Rectal smooth muscle tissue (tissue), 1 donor: ENCODE measurements at regions not wholly inside any gene's neighbourhood (a gene's known extent, or its start where the extent isn't known, plus 50 kb on each side); places are given as distances from the start of the nearest gene placed in this dataset.
"Not testable (repeated sequence)": the region's sequence is repeated elsewhere in the genome, so short reads cannot be mapped to it uniquely, and the experiment has no call there.

Experiments
- H3K27ac ChIP-seq: one replicate; pipeline ENCODE4 v1.7.0; 2013; ENCODE audit warnings: low read depth, low read length, inconsistent platforms
- H3K27me3 ChIP-seq: one replicate; pipeline ENCODE4 v1.7.0; 2013; ENCODE audit warnings: low read length; ENCODE audit not compliant: control insufficient read depth, insufficient read depth
- H3K36me3 ChIP-seq: one replicate; pipeline ENCODE4 v1.7.0; 2013; ENCODE audit warnings: low read length; ENCODE audit not compliant: control insufficient read depth, insufficient read depth
- H3K4me1 ChIP-seq: one replicate; pipeline ENCODE4 v1.7.0; 2013; ENCODE audit warnings: low read length; ENCODE audit not compliant: control insufficient read depth, insufficient read depth
- H3K4me3 ChIP-seq: one replicate; pipeline ENCODE4 v1.7.0; 2013; ENCODE audit warnings: low read length
- H3K9ac ChIP-seq: one replicate; pipeline ENCODE4 v1.7.0; 2013; ENCODE audit warnings: low read length

GRCh38 chr10:109343293-109343692, 580.0 kb downstream of the XPNPEP1 start:
- no peaks in the 10 kb centered on the region for H3K36me3 ChIP-seq
- H3K27me3 ChIP-seq: no peaks in the 10 kb centered on the region
- H3K27ac ChIP-seq: no peak overlapping the region
- no peak overlapping the region for H3K4me3 ChIP-seq
- H3K4me1 ChIP-seq: no peaks in the 10 kb centered on the region
- H3K9ac ChIP-seq: no peak overlapping the region

DNA sequence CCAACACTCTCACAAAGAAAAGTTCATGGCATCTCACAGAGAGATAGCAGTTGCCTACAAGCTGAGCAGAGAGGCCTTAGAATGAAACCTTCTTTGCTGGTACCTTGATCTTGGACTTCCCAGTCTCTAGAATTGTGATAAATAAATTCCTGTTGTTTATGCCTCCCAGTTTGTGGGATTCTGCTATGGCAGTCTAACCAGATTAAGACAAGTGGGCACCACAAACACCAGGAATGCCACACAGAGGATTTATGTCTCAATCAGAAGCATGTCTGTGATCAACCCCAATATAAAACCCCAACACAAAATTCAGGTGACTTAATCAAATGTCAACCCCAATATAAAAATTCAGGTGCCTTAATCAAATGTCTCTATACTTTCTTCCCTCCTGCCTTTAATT, 581.3 kb downstream of the XPNPEP1 start:
- Histone ChIP-seq H3K9ac (no peak overlapping the region), H3K4me3 (no peak overlapping the region), H3K27me3 (no peaks in the 10 kb centered on the region), H3K36me3 (no peaks in the 10 kb centered on the region), H3K4me1 (no peaks in the 10 kb centered on the region), H3K27ac (no peak overlapping the region)

- H3K27me3 ChIP-seq: no peaks in the 10 kb centered on the region
- no peak overlapping the region for H3K9ac ChIP-seq
- no peak overlapping the region for H3K27ac ChIP-seq
- H3K36me3 ChIP-seq: no peaks in the 10 kb centered on the region
- H3K4me1 ChIP-seq: no peaks in the 10 kb centered on the region
- H3K4me3 ChIP-seq: no peak overlapping the region
Measured at GRCh38 chr10:109328001-109328400, 595.3 kb downstream of the XPNPEP1 start.

DNA sequence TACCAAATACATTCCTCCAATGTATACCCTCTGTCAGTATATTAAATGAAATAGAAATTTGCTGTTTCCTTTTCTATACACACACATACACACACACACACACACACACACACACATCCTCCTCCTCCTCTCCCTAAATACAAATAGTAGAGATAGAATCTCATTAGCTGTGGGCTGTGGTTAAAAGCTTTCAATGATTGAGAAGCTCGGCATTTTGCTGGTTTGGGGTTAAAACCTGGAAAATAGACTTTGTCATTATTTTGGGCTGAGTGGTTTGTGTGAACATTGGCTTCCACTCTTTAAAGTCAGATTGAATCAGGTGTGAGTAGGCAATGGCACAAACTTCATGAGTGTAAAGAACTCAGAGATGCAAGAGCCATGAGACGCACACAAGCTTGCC, 596.0 kb downstream of the XPNPEP1 start:
- H3K4me1 ChIP-seq: no peaks in the 10 kb centered on the region
- no peak overlapping the region for H3K4me3 ChIP-seq
- no peak overlapping the region for H3K27ac ChIP-seq
- no peaks in the 10 kb centered on the region for H3K36me3 ChIP-seq
- H3K27me3 ChIP-seq: no peaks in the 10 kb centered on the region
- H3K9ac ChIP-seq: no peak overlapping the region

GRCh38 chr10:109324721-109325120, 598.6 kb downstream of the XPNPEP1 start:
- Histone ChIP-seq H3K4me3 (no peak overlapping the region), H3K36me3 (no peaks in the 10 kb centered on the region), H3K4me1 (no peaks in the 10 kb centered on the region), H3K27me3 (no peaks in the 10 kb centered on the region), H3K9ac (no peak overlapping the region), H3K27ac (no peak overlapping the region)

GRCh38 chr10:109317746-109318366, 605.5 kb downstream of the XPNPEP1 start:
- no peaks in the 10 kb centered on the region for H3K27me3 ChIP-seq
- no peak overlapping the region for H3K9ac ChIP-seq
- H3K36me3 ChIP-seq: no peaks in the 10 kb centered on the region
- H3K4me3 ChIP-seq: no peak overlapping the region
- no peak overlapping the region for H3K27ac ChIP-seq
- H3K4me1 ChIP-seq: no peaks in the 10 kb centered on the region

DNA sequence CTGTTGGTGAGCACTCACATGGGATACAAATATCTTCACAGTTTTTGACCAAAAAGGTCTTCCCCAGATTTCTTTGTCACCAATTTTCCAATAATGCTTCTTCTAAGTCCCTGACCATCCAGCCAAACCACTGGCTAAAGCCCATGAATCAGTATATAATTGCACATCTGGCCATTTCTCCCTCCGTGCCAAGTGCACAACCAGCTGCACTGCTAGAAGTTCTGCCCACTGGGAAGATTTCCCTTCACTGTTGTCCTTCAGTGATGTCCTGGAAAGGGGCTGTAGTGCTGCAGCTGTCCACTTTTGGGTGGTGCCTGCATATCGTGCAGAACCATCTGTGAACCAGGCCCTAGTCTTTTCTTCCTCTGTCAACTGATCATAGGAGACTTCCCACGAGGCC, 609.3 kb downstream of the XPNPEP1 start:
- H3K4me1 ChIP-seq, H3K27me3 ChIP-seq, H3K4me3 ChIP-seq, H3K36me3 ChIP-seq, H3K9ac ChIP-seq, H3K27ac ChIP-seq: not testable (repeated sequence)

DNA sequence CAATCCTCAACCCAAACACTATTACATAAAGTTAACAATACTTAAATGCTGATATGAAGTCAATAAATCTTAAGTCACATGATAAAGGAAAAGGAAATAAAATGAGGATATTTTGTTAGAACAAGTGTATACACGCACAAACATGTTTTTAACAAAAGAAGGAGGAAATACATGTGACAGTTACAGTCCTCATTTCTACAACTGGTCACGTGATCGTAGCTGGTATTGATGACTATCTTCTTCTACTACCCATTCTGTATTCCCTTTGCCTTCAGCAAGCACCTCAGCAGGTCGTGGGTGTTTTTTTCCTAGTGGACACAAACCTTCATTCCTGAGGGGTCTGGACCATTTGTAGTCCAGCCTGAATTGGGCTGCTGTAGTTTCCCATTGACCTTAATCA, 610.8 kb downstream of the XPNPEP1 start:
- H3K27ac ChIP-seq, H3K4me3 ChIP-seq, H3K36me3 ChIP-seq, H3K9ac ChIP-seq, H3K4me1 ChIP-seq, H3K27me3 ChIP-seq: not testable (repeated sequence)

DNA sequence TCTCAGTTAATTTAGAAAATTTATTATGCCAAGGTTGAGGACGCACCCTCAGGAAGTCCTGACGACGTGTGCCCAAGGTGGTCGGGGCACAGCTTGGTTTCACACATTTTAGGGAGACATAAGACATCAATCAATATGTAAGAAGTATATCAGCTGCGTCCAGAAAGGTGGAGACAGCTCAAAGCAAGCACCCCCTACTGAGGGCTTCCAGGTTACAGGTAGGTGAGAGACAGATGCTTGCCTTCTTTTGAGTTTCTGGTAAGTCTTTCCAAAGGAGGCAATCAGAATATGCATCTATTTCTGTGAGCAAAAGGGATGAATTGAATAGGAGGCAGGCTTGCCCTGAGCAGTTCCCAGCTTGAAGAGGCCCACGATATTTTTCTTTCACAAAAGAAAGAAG, 614.3 kb downstream of the XPNPEP1 start:
- Histone ChIP-seq H3K9ac (no peak overlapping the region), H3K4me3 (no peak overlapping the region), H3K36me3 (no peaks in the 10 kb centered on the region), H3K4me1 (no peaks in the 10 kb centered on the region), H3K27ac (no peak overlapping the region), H3K27me3 (no peaks in the 10 kb centered on the region)

DNA sequence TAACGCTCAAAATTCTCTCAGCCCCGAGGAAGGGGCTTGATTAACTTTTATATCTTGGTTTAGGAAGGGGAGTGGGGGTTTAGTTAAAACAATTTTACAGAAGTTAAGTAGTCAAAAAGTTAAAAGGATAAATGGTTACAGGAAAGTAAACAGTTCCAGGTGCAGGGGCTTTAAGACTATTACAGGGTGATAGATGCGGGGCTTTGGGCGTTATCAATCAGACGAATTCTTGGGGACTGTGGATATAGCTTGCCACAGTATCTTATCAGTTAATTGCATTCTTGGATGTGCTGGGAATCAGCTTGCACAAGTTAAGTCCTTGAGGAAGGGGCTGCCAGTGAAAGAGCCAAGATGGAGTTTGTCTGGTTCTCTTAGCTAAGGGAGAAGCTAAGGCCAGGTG, 616.2 kb downstream of the XPNPEP1 start:
- H3K36me3 ChIP-seq, H3K4me1 ChIP-seq, H3K4me3 ChIP-seq, H3K9ac ChIP-seq, H3K27ac ChIP-seq, H3K27me3 ChIP-seq: not testable (repeated sequence)

GRCh38 chr10:109306698-109307097, 616.6 kb downstream of the XPNPEP1 start:
- Histone ChIP-seq H3K4me3 (no peak overlapping the region), H3K27ac (no peak overlapping the region), H3K36me3 (no peaks in the 10 kb centered on the region), H3K9ac (no peak overlapping the region), H3K27me3 (no peaks in the 10 kb centered on the region), H3K4me1 (no peaks in the 10 kb centered on the region)

GRCh38 chr10:109287858-109288257, 635.5 kb downstream of the XPNPEP1 start:
- Histone ChIP-seq H3K27ac (no peak overlapping the region), H3K4me1 (peaks cover 10% of the 10 kb centered on the region), H3K27me3 (no peaks in the 10 kb centered on the region), H3K9ac (no peak overlapping the region), H3K36me3 (no peaks in the 10 kb centered on the region), H3K4me3 (no peak overlapping the region)

DNA sequence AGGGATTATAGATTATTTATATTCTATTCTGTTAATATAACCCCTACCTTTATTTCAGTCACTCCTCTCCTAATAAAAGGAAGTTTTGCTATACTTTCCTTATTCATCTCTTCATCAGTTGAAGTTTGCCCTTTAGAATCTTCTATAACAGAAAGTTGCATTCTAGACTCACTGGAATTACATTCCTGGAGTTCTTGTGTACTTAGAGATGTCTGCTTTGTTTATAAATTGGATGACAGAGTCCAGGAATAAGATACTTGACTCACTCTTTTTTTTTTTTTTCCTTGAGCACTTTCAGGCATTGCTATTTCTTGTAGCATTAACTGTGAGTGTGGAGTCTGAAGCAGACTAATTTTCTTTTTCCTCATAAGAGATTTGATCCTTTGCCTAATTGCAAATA, 640.8 kb downstream of the XPNPEP1 start:
- Histone ChIP-seq H3K27ac (no peak overlapping the region), H3K27me3 (no peaks in the 10 kb centered on the region), H3K9ac (no peak overlapping the region), H3K36me3 (no peaks in the 10 kb centered on the region), H3K4me3 (no peak overlapping the region), H3K4me1 (peaks cover 10% of the 10 kb centered on the region)
